Nephron (organoid): ENCODE measurements at regions not wholly inside any gene's neighbourhood (a gene's known extent, or its start where the extent isn't known, plus 50 kb on each side); places are given as distances from the start of the nearest gene placed in this dataset.

Experiments
- H3K27ac Mint-ChIP-seq, 3 experiments: 2 replicates each; pipeline ENCODE4 v1.8.0; 2020; ENCODE audit warnings: mixed read lengths in 3 of 3, mild to moderate bottlenecking in 2 of 3, moderate library complexity in 1 of 3
- H3K27me3 Mint-ChIP-seq: 2 replicates; pipeline ENCODE4 v1.8.0; 2021; ENCODE audit warnings: low read depth, mild to moderate bottlenecking, moderate library complexity, mixed read lengths
- H3K36me3 Mint-ChIP-seq: 2 replicates; pipeline ENCODE4 v1.8.0; 2020; ENCODE audit warnings: low read depth, mixed read lengths
- H3K4me1 Mint-ChIP-seq: 2 replicates; pipeline ENCODE4 v1.8.0; 2020; ENCODE audit warnings: mixed read lengths
- H3K4me3 Mint-ChIP-seq, 3 experiments: 2 replicates each; pipeline ENCODE4 v1.8.0; 2020; ENCODE audit warnings: mild to moderate bottlenecking in 3 of 3, mixed read lengths in 3 of 3, moderate library complexity in 2 of 3
- H3K9me3 Mint-ChIP-seq: 2 replicates; pipeline ENCODE4 v1.8.0; 2020; ENCODE audit warnings: mixed read lengths
- TF ChIP-seq, protein P1 (sequence below), 3 experiments: fragments of 200-600 bp; sonication (generic); IDR thresholded peaks; one replicate each; pipeline ENCODE4 v1.5.0; 2021; ENCODE audit warnings: antibody characterized with exemption in 3 of 3; ENCODE audit not compliant: unreplicated experiment in 3 of 3

DNA sequence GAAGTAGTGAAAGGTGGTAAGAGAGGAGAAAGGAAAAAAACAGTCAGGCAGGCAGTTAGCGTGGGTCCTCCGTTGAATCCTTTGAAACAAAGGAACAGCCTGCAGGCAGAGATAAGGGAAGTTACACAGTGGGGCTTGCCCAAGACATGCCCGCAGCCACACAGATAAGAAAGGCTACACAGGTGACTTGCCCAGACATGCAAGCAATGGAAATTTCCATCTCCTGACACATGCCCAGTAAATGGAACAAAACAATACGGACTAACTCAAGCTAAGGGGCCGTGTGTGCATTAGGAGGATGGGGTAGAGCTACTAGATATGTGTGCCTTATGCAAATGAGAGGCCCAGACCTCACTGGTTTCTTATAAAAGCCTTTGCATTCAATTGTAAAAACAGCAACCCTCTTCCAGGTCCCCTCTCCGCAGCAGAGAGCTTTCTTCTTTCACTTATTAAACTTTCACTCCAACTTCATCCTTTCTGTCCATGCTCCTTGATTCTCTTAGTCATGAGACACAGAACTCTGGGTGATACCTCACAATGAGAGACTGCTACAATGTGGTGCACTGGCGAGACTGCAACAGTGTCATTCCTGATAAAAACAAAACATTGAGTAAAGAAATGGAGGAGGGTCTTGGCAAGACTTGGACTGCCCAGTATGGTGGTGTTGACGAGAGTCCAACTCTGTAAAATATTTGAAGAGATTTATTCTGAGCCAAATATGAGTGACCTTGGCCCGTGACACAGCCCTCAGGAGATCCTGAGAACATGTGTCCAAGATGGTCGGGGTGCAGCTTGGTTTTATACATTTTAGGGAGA lies 997.4 kb upstream of the PRKX start:
- Mint-ChIP-seq H3K4me3 (no peak overlapping the region), H3K36me3 (no peaks in the 10 kb centered on the region), H3K27me3 (peaks cover 4% of the 10 kb centered on the region), H3K9me3 (peaks cover 7% of the 10 kb centered on the region), H3K4me1 (no peaks in the 10 kb centered on the region), H3K27ac (no peak overlapping the region)
- TF ChIP-seq, protein P1, sequence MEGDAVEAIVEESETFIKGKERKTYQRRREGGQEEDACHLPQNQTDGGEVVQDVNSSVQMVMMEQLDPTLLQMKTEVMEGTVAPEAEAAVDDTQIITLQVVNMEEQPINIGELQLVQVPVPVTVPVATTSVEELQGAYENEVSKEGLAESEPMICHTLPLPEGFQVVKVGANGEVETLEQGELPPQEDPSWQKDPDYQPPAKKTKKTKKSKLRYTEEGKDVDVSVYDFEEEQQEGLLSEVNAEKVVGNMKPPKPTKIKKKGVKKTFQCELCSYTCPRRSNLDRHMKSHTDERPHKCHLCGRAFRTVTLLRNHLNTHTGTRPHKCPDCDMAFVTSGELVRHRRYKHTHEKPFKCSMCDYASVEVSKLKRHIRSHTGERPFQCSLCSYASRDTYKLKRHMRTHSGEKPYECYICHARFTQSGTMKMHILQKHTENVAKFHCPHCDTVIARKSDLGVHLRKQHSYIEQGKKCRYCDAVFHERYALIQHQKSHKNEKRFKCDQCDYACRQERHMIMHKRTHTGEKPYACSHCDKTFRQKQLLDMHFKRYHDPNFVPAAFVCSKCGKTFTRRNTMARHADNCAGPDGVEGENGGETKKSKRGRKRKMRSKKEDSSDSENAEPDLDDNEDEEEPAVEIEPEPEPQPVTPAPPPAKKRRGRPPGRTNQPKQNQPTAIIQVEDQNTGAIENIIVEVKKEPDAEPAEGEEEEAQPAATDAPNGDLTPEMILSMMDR (IDR thresholded peaks at IDR 0.05; ENCODE audit: unreplicated experiment in 3 of 3) = no peak

DNA sequence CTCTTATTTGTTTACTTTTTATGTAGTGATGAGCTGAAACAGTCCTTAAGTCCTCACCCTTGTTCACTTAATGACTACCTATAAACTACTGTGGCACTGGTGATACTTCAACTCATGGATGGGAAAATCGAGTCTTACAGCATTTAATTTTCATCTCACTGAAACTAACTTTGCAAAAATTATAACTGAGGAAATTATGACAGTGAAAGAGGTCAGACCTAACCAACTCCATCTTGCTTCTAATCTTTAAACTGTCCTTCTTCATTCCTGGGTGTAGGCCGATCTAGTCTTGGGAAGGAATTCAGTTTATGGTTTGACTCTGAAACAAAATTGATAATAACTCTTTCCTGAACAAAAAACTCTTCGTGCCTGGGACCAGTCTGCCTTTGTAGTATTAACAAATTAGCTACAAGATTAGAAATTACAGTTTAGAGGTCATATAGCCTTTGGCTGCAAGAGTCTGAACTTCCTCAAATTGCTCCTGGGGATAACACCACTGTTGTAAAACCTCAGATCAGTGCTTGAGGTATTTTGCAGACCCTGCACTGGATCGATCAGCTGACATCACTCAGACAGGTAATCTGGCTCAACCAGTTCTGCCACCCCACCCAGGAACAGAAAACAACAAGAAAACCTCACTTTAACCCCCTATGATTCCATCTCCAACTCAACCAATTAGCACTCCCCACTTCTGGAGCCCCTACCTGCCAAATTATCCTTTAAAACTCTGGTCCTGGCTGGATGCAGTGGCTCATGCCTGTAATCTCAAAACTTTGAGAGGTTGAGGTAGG lies 995.7 kb upstream of the PRKX start:
- H3K4me3 Mint-ChIP-seq = no peak overlapping the region
- H3K9me3 Mint-ChIP-seq = peaks cover 4% of the 10 kb centered on the region
- H3K27me3 Mint-ChIP-seq = no peaks in the 10 kb centered on the region
- no peaks in the 10 kb centered on the region for H3K36me3 Mint-ChIP-seq
- TF ChIP-seq, protein P1 (IDR thresholded peaks at IDR 0.05; ENCODE audit: unreplicated experiment in 3 of 3) = no peak
- H3K27ac Mint-ChIP-seq = no peak overlapping the region
- no peaks in the 10 kb centered on the region for H3K4me1 Mint-ChIP-seq

DNA sequence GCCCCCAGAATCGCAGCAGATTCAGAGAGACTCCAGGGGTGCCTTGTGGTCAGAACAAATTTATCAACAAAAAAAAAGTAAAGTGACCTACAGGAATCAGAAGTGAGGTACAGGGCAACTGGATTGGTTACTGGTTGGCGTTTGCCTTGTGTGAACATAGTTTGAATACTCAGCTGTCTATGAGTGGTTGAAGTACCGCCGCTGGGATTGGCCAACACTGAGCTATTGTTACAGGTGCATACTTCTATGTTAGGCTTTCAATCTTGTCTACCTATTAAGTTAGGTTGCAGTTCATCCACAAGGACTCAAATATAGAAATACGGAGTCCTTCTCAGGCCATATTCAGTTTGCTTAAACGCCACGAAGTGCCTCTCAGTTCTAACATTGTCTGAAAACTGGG lies 993.5 kb upstream of the PRKX start:
- Mint-ChIP-seq H3K27me3 (no peaks in the 10 kb centered on the region), H3K36me3 (no peaks in the 10 kb centered on the region), H3K27ac (no peak overlapping the region), H3K9me3 (peaks cover 4% of the 10 kb centered on the region), H3K4me3 (no peak overlapping the region), H3K4me1 (no peaks in the 10 kb centered on the region)
- TF ChIP-seq, protein P1 (IDR thresholded peaks at IDR 0.05; ENCODE audit: unreplicated experiment in 3 of 3) = no peak

DNA sequence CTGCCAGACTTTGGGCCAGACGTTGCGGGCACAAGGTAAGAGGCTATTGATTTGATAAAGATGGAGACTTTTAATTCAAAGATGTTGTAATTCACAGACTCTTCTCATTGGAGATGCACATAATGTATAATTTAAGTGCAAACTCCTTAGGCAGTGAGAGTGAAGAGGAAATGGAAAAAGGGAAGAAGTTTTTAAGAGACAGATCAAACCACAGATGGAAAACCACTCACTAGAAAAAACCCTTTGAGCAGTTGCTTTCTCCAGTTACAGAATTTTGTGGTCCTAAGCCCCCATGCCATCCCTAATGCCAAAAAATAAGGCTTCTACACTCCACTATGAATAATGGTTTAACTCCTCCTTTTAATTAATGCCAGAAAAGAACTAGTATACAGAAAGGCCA lies 977.1 kb upstream of the PRKX start:
- Mint-ChIP-seq H3K27me3 (no peaks in the 10 kb centered on the region), H3K27ac (no peak overlapping the region), H3K36me3 (no peaks in the 10 kb centered on the region), H3K4me3 (no peak overlapping the region), H3K9me3 (no peaks in the 10 kb centered on the region), H3K4me1 (no peaks in the 10 kb centered on the region)
- TF ChIP-seq, protein P1 (IDR thresholded peaks at IDR 0.05; ENCODE audit: unreplicated experiment in 3 of 3) = no peak

DNA sequence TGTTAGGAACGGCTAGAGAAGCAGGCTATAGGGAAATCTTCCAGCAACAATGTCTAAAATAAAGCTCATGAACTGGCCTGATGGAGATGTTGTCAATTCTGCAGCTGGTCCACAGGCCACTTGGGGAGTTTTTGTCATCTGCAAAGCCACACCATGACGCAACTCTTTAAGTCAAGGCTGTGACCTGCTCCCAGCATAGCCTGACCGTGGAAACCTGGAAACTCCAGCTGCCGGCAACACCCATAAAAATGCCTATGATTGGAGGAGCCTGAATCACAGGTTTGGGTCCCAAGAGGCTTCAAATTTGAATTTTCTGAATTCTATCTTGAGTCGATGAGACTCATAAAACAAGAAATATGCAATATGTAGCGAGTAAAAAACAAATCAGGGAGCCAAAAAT lies 969.2 kb upstream of the PRKX start:
- no peaks in the 10 kb centered on the region for H3K27me3 Mint-ChIP-seq
- TF ChIP-seq, protein P1 (IDR thresholded peaks at IDR 0.05; ENCODE audit: unreplicated experiment in 3 of 3) = no peak
- H3K9me3 Mint-ChIP-seq = no peaks in the 10 kb centered on the region
- H3K4me1 Mint-ChIP-seq = no peaks in the 10 kb centered on the region
- no peak overlapping the region for H3K27ac Mint-ChIP-seq
- no peak overlapping the region for H3K4me3 Mint-ChIP-seq
- H3K36me3 Mint-ChIP-seq = no peaks in the 10 kb centered on the region
